RWPE2 (cell line): ENCODE measurements at regions not wholly inside any gene's neighbourhood (a gene's known extent, or its start where the extent isn't known, plus 50 kb on each side); places are given as distances from the start of the nearest gene placed in this dataset.
"Not testable (repeated sequence)": the region's sequence is repeated elsewhere in the genome, so short reads cannot be mapped to it uniquely, and the experiment has no call there.

ENCODE experiments used
- ATAC-seq: fragments of 200-7000 bp; cut with Tn5 transposase; 3 replicates; pipeline ENCODE4 v1.9.1; 2021; ENCODE audit warnings: low read depth
- DNase-seq: peaks from one replicate; pipeline ENCODE4 v3.0.0-alpha.2; 2020; ENCODE audit warnings: low spot score
- H3K27ac ChIP-seq: fragments of 450-650 bp; 2 replicates; pipeline ENCODE4 v1.5.1; 2017; ENCODE audit warnings: mild to moderate bottlenecking; ENCODE audit not compliant: poor library complexity, severe bottlenecking
- H3K27me3 ChIP-seq: fragments of 250-450 bp; sonication (Bioruptor Pico); 2 replicates; pipeline ENCODE4 v1.5.1; 2021; ENCODE audit warnings: mild to moderate bottlenecking, moderate library complexity; ENCODE audit not compliant: insufficient read depth, poor library complexity, severe bottlenecking
- H3K36me3 ChIP-seq: fragments of 250-450 bp; sonication (Bioruptor Pico); 2 replicates; pipeline ENCODE4 v1.5.1; 2020; ENCODE audit warnings: low read depth, mild to moderate bottlenecking, moderate library complexity
- H3K4me1 ChIP-seq: fragments of 250-450 bp; sonication (Bioruptor Pico); 2 replicates; pipeline ENCODE4 v1.5.1; 2021; ENCODE audit warnings: mild to moderate bottlenecking, moderate library complexity; ENCODE audit not compliant: insufficient read depth, poor library complexity, severe bottlenecking
- H3K4me3 ChIP-seq: fragments of 250-450 bp; sonication (Bioruptor Pico); 2 replicates; pipeline ENCODE4 v1.5.1; 2021; ENCODE audit warnings: mild to moderate bottlenecking, moderate library complexity; ENCODE audit not compliant: severe bottlenecking
- H3K9me3 ChIP-seq: fragments of 250-450 bp; sonication (Bioruptor Pico); 2 replicates; pipeline ENCODE4 v1.5.1; 2021; ENCODE audit warnings: mild to moderate bottlenecking, moderate library complexity; ENCODE audit not compliant: severe bottlenecking
- CTCF ChIP-seq: fragments of 450-650 bp; IDR thresholded peaks from one replicate; pipeline ENCODE4 v1.5.1; 2017; ENCODE audit warnings: mild to moderate bottlenecking, moderate library complexity; ENCODE audit not compliant: poor library complexity, severe bottlenecking

GRCh38 chr7:109577265-109577664 lies 1007.6 kb downstream of the DNAJB9 start:
- H3K9me3 ChIP-seq = no peaks in the 10 kb centered on the region
- no peak for TF ChIP-seq CTCF
- no peak for DNase-seq
- H3K27me3 ChIP-seq = no peaks in the 10 kb centered on the region
- H3K4me1 ChIP-seq = no peaks in the 10 kb centered on the region
- no peak overlapping the region for H3K4me3 ChIP-seq
- no peak for ATAC-seq
- H3K27ac ChIP-seq = no peak overlapping the region
- H3K36me3 ChIP-seq = no peaks in the 10 kb centered on the region

- DNase-seq = no peak
- no peak for TF ChIP-seq CTCF
- Histone ChIP-seq H3K36me3 (no peaks in the 10 kb centered on the region), H3K9me3 (no peaks in the 10 kb centered on the region), H3K4me1 (no peaks in the 10 kb centered on the region), H3K27ac (no peak overlapping the region), H3K4me3 (no peak overlapping the region), H3K27me3 (no peaks in the 10 kb centered on the region)
- ATAC-seq = no peak
Observed at GRCh38 chr7:109579901-109580300, 1010.2 kb downstream of the DNAJB9 start.

- H3K4me1 ChIP-seq = no peaks in the 10 kb centered on the region
- no peak for DNase-seq
Observed at GRCh38 chr7:109582211-109582610, 1012.5 kb downstream of the DNAJB9 start.

GRCh38 chr7:109596948-109597347 lies 1027.3 kb downstream of the DNAJB9 start:
- H3K27me3 ChIP-seq, H3K9me3 ChIP-seq, H3K4me3 ChIP-seq, H3K36me3 ChIP-seq, ATAC-seq, H3K4me1 ChIP-seq, DNase-seq, H3K27ac ChIP-seq: not testable (repeated sequence)

More at GRCh38 chr7:109582211-109582610, 1012.5 kb downstream of the DNAJB9 start:
- no peak for ATAC-seq
- TF ChIP-seq CTCF = no peak
- Histone ChIP-seq H3K4me3 (no peak overlapping the region), H3K27ac (no peak overlapping the region), H3K9me3 (no peaks in the 10 kb centered on the region), H3K27me3 (no peaks in the 10 kb centered on the region), H3K36me3 (no peaks in the 10 kb centered on the region)

GRCh38 chr7:109611656-109612055 lies 1042.0 kb downstream of the DNAJB9 start:
- Histone ChIP-seq H3K4me1 (no peaks in the 10 kb centered on the region), H3K4me3 (no peak overlapping the region), H3K36me3 (no peaks in the 10 kb centered on the region), H3K27ac (no peak overlapping the region), H3K9me3 (no peaks in the 10 kb centered on the region), H3K27me3 (no peaks in the 10 kb centered on the region)
- ATAC-seq (no peak), DNase-seq (no peak)
- no peak for TF ChIP-seq CTCF
